Liver (tissue), 7 donors: ENCODE measurements at regions not wholly inside any gene's neighbourhood (a gene's known extent, or its start where the extent isn't known, plus 50 kb on each side); places are given as distances from the start of the nearest gene placed in this dataset.

Experiments
- DNase-seq: peaks from one replicate; pipeline ENCODE4 v3.0.0-alpha.2; 2017; ENCODE audit warnings: low spot score
- H3K27ac ChIP-seq, 2 donors: one replicate each; pipeline ENCODE4 v1.7.0; 2013; ENCODE audit warnings: inconsistent platforms in 2 of 2, low read length in 2 of 2, control low read depth in 1 of 2, low read depth in 1 of 2, mild to moderate bottlenecking in 1 of 2
- H3K27me3 ChIP-seq, 4 donors: one replicate each; pipeline versions ENCODE4 v1.6.1 to v1.7.0; 2013; ENCODE audit warnings: low read length in 3 of 4, inconsistent platforms in 1 of 4, mild to moderate bottlenecking in 1 of 4, moderate library complexity in 1 of 4; ENCODE audit not compliant: control insufficient read depth in 4 of 4, insufficient read depth in 4 of 4
- H3K36me3 ChIP-seq, 4 donors: one replicate each; pipeline versions ENCODE4 v1.6.1 to v1.7.0; 2013; ENCODE audit warnings: low read length in 3 of 4, mild to moderate bottlenecking in 3 of 4, low read depth in 1 of 4, moderate library complexity in 1 of 4; ENCODE audit not compliant: control insufficient read depth in 4 of 4, insufficient read depth in 3 of 4
- H3K4me1 ChIP-seq, 4 donors: one replicate each; pipeline versions ENCODE4 v1.6.1 to v1.7.0; 2013; ENCODE audit warnings: low read length in 3 of 4, mild to moderate bottlenecking in 3 of 4, moderate library complexity in 1 of 4; ENCODE audit not compliant: control insufficient read depth in 4 of 4, insufficient read depth in 4 of 4
- H3K4me3 ChIP-seq, 3 donors: one replicate each; pipeline versions ENCODE4 v1.6.1 to v1.7.0; 2013; ENCODE audit warnings: low read length in 3 of 3, control low read depth in 1 of 3, low read depth in 1 of 3, mild to moderate bottlenecking in 1 of 3
- H3K9ac ChIP-seq, 2 donors: one replicate each; pipeline ENCODE4 v1.7.0; 2013; ENCODE audit warnings: low read length in 2 of 2, mild to moderate bottlenecking in 2 of 2, moderate library complexity in 2 of 2, control low read depth in 1 of 2, low read depth in 1 of 2
- H3K9me3 ChIP-seq, 4 donors: one replicate each; pipeline versions ENCODE4 v1.6.1 to v1.7.0; 2013; ENCODE audit warnings: low read length in 3 of 4; ENCODE audit not compliant: control insufficient read depth in 4 of 4
- FOXA2 ChIP-seq: IDR thresholded peaks from 2 replicates; pipeline ENCODE4 v1.6.1; 2016; ENCODE audit warnings: antibody characterized with exemption
- GABPA ChIP-seq, 2 donors: IDR thresholded peaks in 1 of 2; conservative IDR thresholded peaks in 1 of 2; 2 replicates each; pipeline ENCODE4 v1.6.1; 2016; ENCODE audit warnings: antibody characterized with exemption in 2 of 2, mild to moderate bottlenecking in 1 of 2, moderate library complexity in 1 of 2
- HNF4A ChIP-seq, 2 donors: conservative IDR thresholded peaks; 2 replicates each; pipeline ENCODE4 v1.6.1; 2016; ENCODE audit warnings: antibody characterized with exemption in 2 of 2, mild to moderate bottlenecking in 2 of 2
- HNF4G ChIP-seq: IDR thresholded peaks from 2 replicates; pipeline ENCODE4 v1.6.1; 2016; ENCODE audit warnings: antibody characterized with exemption
- JUND ChIP-seq, 2 donors: IDR thresholded peaks; 2 replicates each; pipeline ENCODE4 v1.6.1; 2016; ENCODE audit warnings: antibody characterized with exemption in 2 of 2
- MAX ChIP-seq: IDR thresholded peaks from 2 replicates; pipeline ENCODE4 v1.6.1; 2016; ENCODE audit warnings: antibody characterized with exemption
- NR2F2 ChIP-seq: IDR thresholded peaks from 2 replicates; pipeline ENCODE4 v1.6.1; 2016; ENCODE audit warnings: antibody characterized with exemption
- RAD21 ChIP-seq, 2 donors: IDR thresholded peaks; 2 replicates each; pipeline ENCODE4 v1.6.1; 2016; ENCODE audit warnings: antibody characterized with exemption in 2 of 2, mild to moderate bottlenecking in 2 of 2
- REST ChIP-seq: IDR thresholded peaks from 2 replicates; pipeline ENCODE4 v1.6.1; 2016; ENCODE audit warnings: antibody characterized with exemption, mild to moderate bottlenecking
- RXRA ChIP-seq, 2 donors: IDR thresholded peaks; 2 replicates each; pipeline ENCODE4 v1.6.1; 2017 to 2018; ENCODE audit warnings: antibody characterized with exemption in 2 of 2, mild to moderate bottlenecking in 1 of 2
- SP1 ChIP-seq: IDR thresholded peaks from 2 replicates; pipeline ENCODE4 v1.6.1; 2018; ENCODE audit warnings: antibody characterized with exemption, mild to moderate bottlenecking
- YY1 ChIP-seq: IDR thresholded peaks from 2 replicates; pipeline ENCODE4 v1.6.1; 2016; ENCODE audit warnings: antibody characterized with exemption, mild to moderate bottlenecking
- ZBTB33 ChIP-seq: IDR thresholded peaks from 2 replicates; pipeline ENCODE4 v1.6.1; 2016; ENCODE audit warnings: antibody characterized with exemption
- WGBS: extraction: QIAGEN DNeasy Blood & Tissue Kit; methylation state at CpG from one replicate; pipeline ENCODE4 v1.1.7; 2013; 5-methylcytosine and 5-hydroxymethylcytosine counted together
- donor health status: healthy.
- donor health status: healthy.
- donor health status: healthy.
- donor health status: healthy.

- TF ChIP-seq ZBTB33 (no peak), RXRA (IDR thresholded peaks at IDR 0.05) (no peak), SP1 (no peak), HNF4G (no peak)
These were observed 126.5 kb downstream of the SYF2 start (continued) for GRCh38 chr1:25105836-25106235.

GRCh38 chr1:25104932-25105561 is 127.3 kb downstream of the SYF2 start:
- no peak for TF ChIP-seq FOXA2
- no peak for TF ChIP-seq YY1
- TF ChIP-seq GABPA (IDR thresholded peaks at IDR 0.05 in 1 of 2, conservative IDR thresholded peaks at IDR 0.05 in 1 of 2): no peak
- no peak for TF ChIP-seq JUND (IDR thresholded peaks at IDR 0.05)
- TF ChIP-seq HNF4G: no peak
- TF ChIP-seq HNF4A (conservative IDR thresholded peaks at IDR 0.05): no peak
- no peak for TF ChIP-seq MAX
- TF ChIP-seq SP1: no peak
- no peak for TF ChIP-seq REST
- TF ChIP-seq NR2F2: no peak
- no peak for TF ChIP-seq ZBTB33
- TF ChIP-seq RAD21 (IDR thresholded peaks at IDR 0.05): no peak
- no peak for TF ChIP-seq RXRA (IDR thresholded peaks at IDR 0.05)
- H3K4me1 ChIP-seq: no peaks in the 10 kb centered on the region
- H3K27me3 ChIP-seq: no peaks in the 10 kb centered on the region
- WGBS: 78% methylated on average over 1 of the region's 1 CpG
- H3K36me3 ChIP-seq: no peaks in the 10 kb centered on the region
- peaks cover 0 to 6% (median 2%) of the 10 kb centered on the region in 4 donors for H3K9me3 ChIP-seq
- H3K27ac ChIP-seq: no peak overlapping the region
- H3K4me3 ChIP-seq: no peak overlapping the region
- H3K9ac ChIP-seq: no peak overlapping the region
- no peak for DNase-seq
